Suprapubic skin (tissue), 4 donors: ENCODE measurements at regions not wholly inside any gene's neighbourhood (a gene's known extent, or its start where the extent isn't known, plus 50 kb on each side); places are given as distances from the start of the nearest gene placed in this dataset.

ENCODE experiments used
- POLR2A ChIP-seq, 2 donors: fragments of 450-650 bp; IDR thresholded peaks; one replicate each; pipeline ENCODE4 v1.6.1; 2017; ENCODE audit warnings: antibody characterized with exemption in 2 of 2, mild to moderate bottlenecking in 2 of 2, moderate library complexity in 2 of 2
- POLR2AphosphoS5 ChIP-seq, 3 donors: sonication (generic); formaldehyde crosslinking; IDR thresholded peaks; one replicate each; pipeline ENCODE4 v1.6.1; 2017; ENCODE audit warnings: antibody characterized with exemption in 3 of 3

- TF ChIP-seq POLR2AphosphoS5 (IDR thresholded peaks at IDR 0.05) (no peak), POLR2A (IDR thresholded peaks at IDR 0.05) (no peak)
Observed at GRCh38 chr19:28201462-28201943, 1011.4 kb downstream of the UQCRFS1 start.
